ENCODE measurements at regions not wholly inside any gene's neighbourhood (a gene's known extent, or its start where the extent isn't known, plus 50 kb on each side); places are given as distances from the start of the nearest gene placed in this dataset.

DNA sequence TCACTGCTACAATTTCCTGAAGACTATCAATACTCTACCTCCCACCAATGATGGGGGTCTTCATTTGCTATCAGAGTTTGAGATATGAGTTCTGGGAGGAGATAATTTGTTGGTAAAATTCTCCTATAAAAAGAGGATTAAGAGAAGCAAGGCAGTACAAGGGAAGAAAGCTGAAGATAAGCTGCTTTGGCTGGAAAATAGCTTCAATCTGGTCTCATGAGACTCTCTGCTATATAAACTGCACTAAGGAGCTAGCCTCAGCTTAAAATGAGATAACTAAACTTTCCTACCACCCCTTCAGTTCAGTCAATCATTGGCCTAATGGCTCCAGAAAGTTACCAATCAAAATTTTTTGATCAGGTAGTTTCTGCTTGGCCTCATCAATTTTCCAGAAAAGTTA lies 2105.0 kb downstream of the ARAP2 start:
- no peak overlapping the region for H3K9ac ChIP-seq (ENCODE audit: insufficient read depth, low read length)
- no peaks in the 10 kb centered on the region for H4K20me1 ChIP-seq (ENCODE audit: control insufficient read depth, extremely low read depth, insufficient read depth, low read length)
- no peak overlapping the region for H3K27ac ChIP-seq (ENCODE audit: insufficient read depth, low read length)
- no peak overlapping the region for H2AFZ ChIP-seq (ENCODE audit: low read length)
- no peaks in the 10 kb centered on the region for H3K9me3 ChIP-seq (ENCODE audit: control insufficient read depth, insufficient read depth, low read depth, low read length)
- no peaks in the 10 kb centered on the region for H3K79me2 ChIP-seq (ENCODE audit: control insufficient read depth, insufficient read depth, low read length)
- no peak overlapping the region for H3K4me2 ChIP-seq (ENCODE audit: extremely low read depth, insufficient read depth, low read length)
- no peak for TF ChIP-seq EZH2 (IDR thresholded peaks at IDR 0.05; ENCODE audit: low read length, missing control alignments)
- TF ChIP-seq, protein P1, sequence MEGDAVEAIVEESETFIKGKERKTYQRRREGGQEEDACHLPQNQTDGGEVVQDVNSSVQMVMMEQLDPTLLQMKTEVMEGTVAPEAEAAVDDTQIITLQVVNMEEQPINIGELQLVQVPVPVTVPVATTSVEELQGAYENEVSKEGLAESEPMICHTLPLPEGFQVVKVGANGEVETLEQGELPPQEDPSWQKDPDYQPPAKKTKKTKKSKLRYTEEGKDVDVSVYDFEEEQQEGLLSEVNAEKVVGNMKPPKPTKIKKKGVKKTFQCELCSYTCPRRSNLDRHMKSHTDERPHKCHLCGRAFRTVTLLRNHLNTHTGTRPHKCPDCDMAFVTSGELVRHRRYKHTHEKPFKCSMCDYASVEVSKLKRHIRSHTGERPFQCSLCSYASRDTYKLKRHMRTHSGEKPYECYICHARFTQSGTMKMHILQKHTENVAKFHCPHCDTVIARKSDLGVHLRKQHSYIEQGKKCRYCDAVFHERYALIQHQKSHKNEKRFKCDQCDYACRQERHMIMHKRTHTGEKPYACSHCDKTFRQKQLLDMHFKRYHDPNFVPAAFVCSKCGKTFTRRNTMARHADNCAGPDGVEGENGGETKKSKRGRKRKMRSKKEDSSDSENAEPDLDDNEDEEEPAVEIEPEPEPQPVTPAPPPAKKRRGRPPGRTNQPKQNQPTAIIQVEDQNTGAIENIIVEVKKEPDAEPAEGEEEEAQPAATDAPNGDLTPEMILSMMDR (conservative IDR thresholded peaks at IDR 0.05 in 1 of 2, IDR thresholded peaks at IDR 0.05 in 1 of 2; ENCODE audit: low read depth in 1 of 2, low read length in 2 of 2) = no peak
- no peak for DNase-seq (ENCODE audit: low read depth in 2 of 2)
- H3K4me1 ChIP-seq (ENCODE audit: control insufficient read depth, extremely low read depth, insufficient read depth, low read length) = no peaks in the 10 kb centered on the region
- no peak overlapping the region for H3K4me3 ChIP-seq (replicated peaks in 1 of 4; ENCODE audit: control extremely low read depth in 1 of 4, insufficient read depth in 1 of 4, low read depth in 3 of 4, low read length in 4 of 4)
- H3K36me3 ChIP-seq (ENCODE audit: control insufficient read depth, insufficient read depth, low read length) = no peaks in the 10 kb centered on the region
- H3K27me3 ChIP-seq (ENCODE audit: control insufficient read depth, insufficient read depth, low read length) = no peaks in the 10 kb centered on the region

DNA sequence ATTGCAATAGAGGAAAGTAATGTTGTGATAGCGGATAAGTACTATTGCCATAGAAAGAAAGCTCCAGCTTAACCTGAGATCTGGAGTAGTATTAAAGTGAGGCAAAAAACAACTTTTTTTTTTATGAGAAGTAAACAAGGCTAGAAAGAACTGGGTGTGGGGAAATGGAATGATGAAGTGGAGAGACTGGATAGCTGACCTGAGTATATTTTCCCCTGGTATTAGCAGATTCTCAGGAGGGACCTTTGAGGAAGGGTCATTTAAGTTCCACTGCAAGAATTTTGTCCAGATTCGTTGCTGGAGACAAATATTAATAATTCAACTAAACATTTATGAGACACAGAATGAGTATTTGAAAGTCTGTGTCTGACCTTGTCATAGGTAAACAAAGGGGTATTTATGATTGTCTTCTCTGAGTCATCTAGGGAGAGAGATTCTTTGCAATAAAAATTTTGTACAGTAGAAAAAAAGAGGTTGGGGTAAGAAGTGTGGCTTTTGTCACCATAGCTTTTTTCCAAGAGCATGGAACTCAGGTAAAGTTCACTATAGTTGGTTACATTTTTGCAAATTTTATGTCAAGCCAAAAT lies 2095.9 kb downstream of the ARAP2 start:
- DNase-seq (ENCODE audit: low read depth in 2 of 2) = no peak
- TF ChIP-seq EZH2 (IDR thresholded peaks at IDR 0.05; ENCODE audit: low read length, missing control alignments) = no peak
- TF ChIP-seq, protein P1 (conservative IDR thresholded peaks at IDR 0.05 in 1 of 2, IDR thresholded peaks at IDR 0.05 in 1 of 2; ENCODE audit: low read depth in 1 of 2, low read length in 2 of 2) = no peak

DNA sequence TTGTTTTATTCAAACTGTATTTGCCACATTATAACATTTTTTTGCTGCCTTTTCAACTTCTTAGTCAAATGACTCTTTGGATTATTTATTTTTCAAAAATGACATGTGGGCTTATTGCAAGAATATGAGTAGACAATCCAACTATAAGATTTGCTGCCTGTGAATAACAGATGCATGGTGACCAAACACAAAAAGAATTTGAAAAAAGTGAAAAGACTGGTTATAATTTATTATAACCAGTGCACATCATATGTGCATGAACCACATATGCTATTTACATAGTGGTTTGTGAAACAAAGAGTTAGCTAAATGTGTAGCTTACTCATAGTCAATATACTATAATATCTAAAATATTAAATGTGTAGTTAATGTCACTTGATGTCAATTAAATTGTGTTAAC lies 2086.8 kb downstream of the ARAP2 start:
- Histone ChIP-seq H3K9me3 (ENCODE audit: control insufficient read depth, insufficient read depth, low read depth, low read length) (no peaks in the 10 kb centered on the region), H3K4me2 (ENCODE audit: extremely low read depth, insufficient read depth, low read length) (no peak overlapping the region), H3K4me1 (ENCODE audit: control insufficient read depth, extremely low read depth, insufficient read depth, low read length) (no peaks in the 10 kb centered on the region), H3K4me3 (replicated peaks in 1 of 4; ENCODE audit: control extremely low read depth in 1 of 4, insufficient read depth in 1 of 4, low read depth in 3 of 4, low read length in 4 of 4) (no peak overlapping the region), H4K20me1 (ENCODE audit: control insufficient read depth, extremely low read depth, insufficient read depth, low read length) (no peaks in the 10 kb centered on the region), H2AFZ (ENCODE audit: low read length) (no peak overlapping the region), H3K27ac (ENCODE audit: insufficient read depth, low read length) (no peak overlapping the region), H3K36me3 (ENCODE audit: control insufficient read depth, insufficient read depth, low read length) (no peaks in the 10 kb centered on the region), H3K9ac (ENCODE audit: insufficient read depth, low read length) (no peak overlapping the region), H3K27me3 (ENCODE audit: control insufficient read depth, insufficient read depth, low read length) (no peaks in the 10 kb centered on the region), H3K79me2 (ENCODE audit: control insufficient read depth, insufficient read depth, low read length) (no peaks in the 10 kb centered on the region)
- DNase-seq (ENCODE audit: low read depth in 2 of 2) = peak; percentile 18 to 60
- TF ChIP-seq, protein P1 (conservative IDR thresholded peaks at IDR 0.05 in 1 of 2, IDR thresholded peaks at IDR 0.05 in 1 of 2; ENCODE audit: low read depth in 1 of 2, low read length in 2 of 2) = no peak
- no peak for TF ChIP-seq EZH2 (IDR thresholded peaks at IDR 0.05; ENCODE audit: low read length, missing control alignments)

More for the DNA sequence above, 2095.9 kb downstream of the ARAP2 start:
- Histone ChIP-seq H3K4me3 (replicated peaks in 1 of 4; ENCODE audit: control extremely low read depth in 1 of 4, insufficient read depth in 1 of 4, low read depth in 3 of 4, low read length in 4 of 4) (no peak overlapping the region), H3K4me1 (ENCODE audit: control insufficient read depth, extremely low read depth, insufficient read depth, low read length) (no peaks in the 10 kb centered on the region), H3K4me2 (ENCODE audit: extremely low read depth, insufficient read depth, low read length) (no peak overlapping the region), H3K36me3 (ENCODE audit: control insufficient read depth, insufficient read depth, low read length) (no peaks in the 10 kb centered on the region), H3K9ac (ENCODE audit: insufficient read depth, low read length) (no peak overlapping the region), H4K20me1 (ENCODE audit: control insufficient read depth, extremely low read depth, insufficient read depth, low read length) (no peaks in the 10 kb centered on the region), H3K27ac (ENCODE audit: insufficient read depth, low read length) (no peak overlapping the region), H3K79me2 (ENCODE audit: control insufficient read depth, insufficient read depth, low read length) (no peaks in the 10 kb centered on the region), H3K9me3 (ENCODE audit: control insufficient read depth, insufficient read depth, low read depth, low read length) (no peaks in the 10 kb centered on the region), H2AFZ (ENCODE audit: low read length) (no peak overlapping the region), H3K27me3 (ENCODE audit: control insufficient read depth, insufficient read depth, low read length) (no peaks in the 10 kb centered on the region)

Data from fibroblast of lung (primary cell).